ENCODE measurements at regions not wholly inside any gene's neighbourhood (a gene's known extent, or its start where the extent isn't known, plus 50 kb on each side); places are given as distances from the start of the nearest gene placed in this dataset.

- TF ChIP-seq CTCF (IDR thresholded peaks at IDR 0.05), result no peak
- TF ChIP-seq SMAD3 (CRISPR knock-in tag; IDR thresholded peaks at IDR 0.05; ENCODE audit: borderline replicate concordance), result no peak
- no peak for TF ChIP-seq ZSCAN18 (CRISPR knock-in tag; IDR thresholded peaks at IDR 0.05)
- no peak for TF ChIP-seq NR1H2 (CRISPR knock-in tag; IDR thresholded peaks at IDR 0.05)
- no peak for TF ChIP-seq ZNF138 (CRISPR knock-in tag; conservative IDR thresholded peaks at IDR 0.05)
- no peak for TF ChIP-seq FOXJ3 (CRISPR knock-in tag; IDR thresholded peaks at IDR 0.05; ENCODE audit: borderline replicate concordance)
- no peak for TF ChIP-seq ATF3 (CRISPR knock-in tag; conservative IDR thresholded peaks at IDR 0.05)
- no peak for TF ChIP-seq NR3C1 (CRISPR knock-in tag; conservative IDR thresholded peaks at IDR 0.05; ENCODE audit: low read depth)
- TF ChIP-seq CBFB (CRISPR knock-in tag; IDR thresholded peaks at IDR 0.05; ENCODE audit: low read depth), result no peak
- TF ChIP-seq ZNF281 (CRISPR knock-in tag; IDR thresholded peaks at IDR 0.05), result no peak
- TF ChIP-seq MAX (CRISPR knock-in tag; IDR thresholded peaks at IDR 0.05), result no peak
- no peak for TF ChIP-seq FOXP1 (CRISPR knock-in tag; IDR thresholded peaks at IDR 0.05; ENCODE audit: borderline replicate concordance)
- TF ChIP-seq RELA (CRISPR knock-in tag; IDR thresholded peaks at IDR 0.05; ENCODE audit: borderline replicate concordance), result no peak
- no peak for TF ChIP-seq MLX (CRISPR knock-in tag; IDR thresholded peaks at IDR 0.05)
Measured at GRCh38 chr1:68717330-68717729, 220.4 kb upstream of the DEPDC1 start.

All from WTC11 (cell line).